ENCODE measurements at regions not wholly inside any gene's neighbourhood (a gene's known extent, or its start where the extent isn't known, plus 50 kb on each side); places are given as distances from the start of the nearest gene placed in this dataset.

DNA sequence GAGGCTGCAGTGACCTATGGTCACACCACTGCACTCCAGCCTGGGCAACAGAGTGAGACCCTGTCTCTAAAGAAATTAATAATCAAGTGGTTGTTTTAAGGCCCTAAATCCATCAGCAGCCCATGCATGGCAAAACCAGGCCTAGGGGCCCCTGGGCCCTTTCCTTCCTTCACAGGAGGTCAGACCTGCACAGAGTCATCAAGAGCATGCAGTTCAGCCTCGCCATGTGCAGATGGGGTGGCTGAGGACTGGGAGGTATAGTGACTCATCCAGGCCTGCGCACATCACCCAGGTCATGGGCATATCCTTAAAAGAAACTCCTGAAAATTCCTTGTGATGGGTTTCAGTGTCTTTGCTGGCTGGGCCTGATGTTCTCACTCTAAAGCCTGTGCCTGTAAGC is 72.4 kb upstream of the AMZ2 start:
- TF ChIP-seq, protein P1, sequence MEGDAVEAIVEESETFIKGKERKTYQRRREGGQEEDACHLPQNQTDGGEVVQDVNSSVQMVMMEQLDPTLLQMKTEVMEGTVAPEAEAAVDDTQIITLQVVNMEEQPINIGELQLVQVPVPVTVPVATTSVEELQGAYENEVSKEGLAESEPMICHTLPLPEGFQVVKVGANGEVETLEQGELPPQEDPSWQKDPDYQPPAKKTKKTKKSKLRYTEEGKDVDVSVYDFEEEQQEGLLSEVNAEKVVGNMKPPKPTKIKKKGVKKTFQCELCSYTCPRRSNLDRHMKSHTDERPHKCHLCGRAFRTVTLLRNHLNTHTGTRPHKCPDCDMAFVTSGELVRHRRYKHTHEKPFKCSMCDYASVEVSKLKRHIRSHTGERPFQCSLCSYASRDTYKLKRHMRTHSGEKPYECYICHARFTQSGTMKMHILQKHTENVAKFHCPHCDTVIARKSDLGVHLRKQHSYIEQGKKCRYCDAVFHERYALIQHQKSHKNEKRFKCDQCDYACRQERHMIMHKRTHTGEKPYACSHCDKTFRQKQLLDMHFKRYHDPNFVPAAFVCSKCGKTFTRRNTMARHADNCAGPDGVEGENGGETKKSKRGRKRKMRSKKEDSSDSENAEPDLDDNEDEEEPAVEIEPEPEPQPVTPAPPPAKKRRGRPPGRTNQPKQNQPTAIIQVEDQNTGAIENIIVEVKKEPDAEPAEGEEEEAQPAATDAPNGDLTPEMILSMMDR (IDR thresholded peaks at IDR 0.05; ENCODE audit: borderline replicate concordance, extremely low read depth, low read length, poor library complexity, severe bottlenecking): no peak
- TF ChIP-seq EZH2 (IDR thresholded peaks at IDR 0.05; ENCODE audit: borderline replicate concordance, low read depth, low read length, severe bottlenecking): no peak

Measured in DND-41 (cell line).